Astrocyte (in vitro differentiated cells and primary cell): ENCODE measurements at regions not wholly inside any gene's neighbourhood (a gene's known extent, or its start where the extent isn't known, plus 50 kb on each side); places are given as distances from the start of the nearest gene placed in this dataset.
A peak's percentile ranks its signal among the peaks of the same experiment; 100 is the strongest.

Experiments
- DNase-seq: peaks from one replicate; pipeline ENCODE4 v3.0.0-alpha.2; 2010; ENCODE audit warnings: low read depth
- FAIRE-seq: peaks from 2 replicates; lab custom pipeline; 2011; peaks lifted over from hg19 to GRCh38; lab: Jason Lieb, UNC
- H2AFZ ChIP-seq: 2 replicates; pipeline ENCODE4 v1.6.0; 2012; ENCODE audit warnings: low read depth, low read length, inconsistent platforms
- H3K27ac ChIP-seq: 2 replicates; pipeline ENCODE4 v1.5.1; 2011; ENCODE audit warnings: low read depth, low read length, inconsistent platforms
- H3K27me3 ChIP-seq: 2 replicates; pipeline ENCODE4 v1.6.0; 2011; ENCODE audit warnings: low read length, inconsistent platforms; ENCODE audit not compliant: insufficient read depth
- H3K36me3 ChIP-seq: 2 replicates; pipeline ENCODE4 v1.5.1; 2011; ENCODE audit warnings: low read length, inconsistent platforms; ENCODE audit not compliant: insufficient read depth
- H3K4me1 ChIP-seq: 2 replicates; pipeline ENCODE4 v1.5.1; 2011; ENCODE audit warnings: low read length, inconsistent platforms; ENCODE audit not compliant: insufficient read depth
- H3K4me2 ChIP-seq: 2 replicates; pipeline ENCODE4 v1.6.0; 2012; ENCODE audit warnings: low read length, inconsistent platforms
- H3K4me3 ChIP-seq: 2 replicates; pipeline ENCODE4 v1.5.1; 2011; ENCODE audit warnings: low read depth, mild to moderate bottlenecking, low read length, inconsistent platforms; ENCODE audit not compliant: insufficient read depth
- H3K79me2 ChIP-seq: 2 replicates; pipeline ENCODE4 v1.6.0; 2012; ENCODE audit warnings: mild to moderate bottlenecking, low read length, inconsistent platforms; ENCODE audit not compliant: insufficient read depth
- H3K9ac ChIP-seq: 2 replicates; pipeline ENCODE4 v1.6.0; 2012; ENCODE audit warnings: mild to moderate bottlenecking, low read length, inconsistent platforms
- H3K9me3 ChIP-seq: 2 replicates; pipeline ENCODE4 v1.5.1; 2012; ENCODE audit warnings: low read depth, mild to moderate bottlenecking, low read length, inconsistent platforms; ENCODE audit not compliant: insufficient read depth
- H4K20me1 ChIP-seq: 2 replicates; pipeline ENCODE4 v1.6.0; 2012; ENCODE audit warnings: low read length, inconsistent platforms; ENCODE audit not compliant: insufficient read depth
- H3K27ac Mint-ChIP-seq: one replicate; pipeline ENCODE4 v1.8.0; 2021; ENCODE audit warnings: mild to moderate bottlenecking, mixed read lengths; ENCODE audit not compliant: unreplicated experiment
- H3K27me3 Mint-ChIP-seq: one replicate; pipeline ENCODE4 v1.8.0; 2021; ENCODE audit warnings: low read depth, mixed read lengths; ENCODE audit not compliant: unreplicated experiment
- H3K36me3 Mint-ChIP-seq: one replicate; pipeline ENCODE4 v1.8.0; 2021; ENCODE audit warnings: low read depth, mixed read lengths; ENCODE audit not compliant: unreplicated experiment
- H3K4me1 Mint-ChIP-seq: one replicate; pipeline ENCODE4 v1.8.0; 2021; ENCODE audit warnings: low read depth, mixed read lengths; ENCODE audit not compliant: unreplicated experiment
- H3K4me3 Mint-ChIP-seq: one replicate; pipeline ENCODE4 v1.8.0; 2021; ENCODE audit warnings: mild to moderate bottlenecking, moderate library complexity, mixed read lengths; ENCODE audit not compliant: unreplicated experiment
- H3K9me3 Mint-ChIP-seq: one replicate; pipeline ENCODE4 v1.8.0; 2021; ENCODE audit warnings: mild to moderate bottlenecking, mixed read lengths; ENCODE audit not compliant: unreplicated experiment
- CTCF ChIP-seq: IDR thresholded peaks from 2 replicates; pipeline ENCODE4 v1.5.1; 2011; ENCODE audit warnings: low read depth, mild to moderate bottlenecking, inconsistent platforms, low read length, moderate library complexity; ENCODE audit not compliant: insufficient read depth
- EZH2 ChIP-seq: IDR thresholded peaks from 2 replicates; pipeline ENCODE4 v1.6.1; 2012; ENCODE audit warnings: mild to moderate bottlenecking, low read length, inconsistent platforms; ENCODE audit not compliant: insufficient read depth

- Histone ChIP-seq H3K27ac (no peak overlapping the region), H3K27me3 (no peaks in the 10 kb centered on the region), H3K4me3 (no peak overlapping the region), H3K36me3 (no peaks in the 10 kb centered on the region), H3K9me3 (no peaks in the 10 kb centered on the region), H3K79me2 (no peaks in the 10 kb centered on the region), H4K20me1 (no peaks in the 10 kb centered on the region), H3K4me2 (no peak overlapping the region), H2AFZ (no peak overlapping the region), H3K4me1 (no peaks in the 10 kb centered on the region), H3K9ac (no peak overlapping the region)
- Mint-ChIP-seq H3K36me3 (no peaks in the 10 kb centered on the region), H3K27me3 (no peaks in the 10 kb centered on the region), H3K9me3 (no peaks in the 10 kb centered on the region), H3K27ac (no peak overlapping the region), H3K4me1 (peaks cover 9% of the 10 kb centered on the region), H3K4me3 (no peak overlapping the region)
- no peak for FAIRE-seq
- TF ChIP-seq EZH2 (no peak), CTCF (no peak)
- DNase-seq: peak; percentile 36
Measured at GRCh38 chr13:80164462-80164861, 176.5 kb downstream of the SPRY2 start.

GRCh38 chr13:80161896-80162295, 179.0 kb downstream of the SPRY2 start:
- peaks cover 5% of the 10 kb centered on the region for H3K4me1 Mint-ChIP-seq
- Histone ChIP-seq H3K4me2 (no peak overlapping the region), H3K4me1 (no peaks in the 10 kb centered on the region), H3K4me3 (no peak overlapping the region), H3K27me3 (no peaks in the 10 kb centered on the region), H4K20me1 (no peaks in the 10 kb centered on the region), H2AFZ (no peak overlapping the region), H3K9me3 (no peaks in the 10 kb centered on the region), H3K79me2 (no peaks in the 10 kb centered on the region), H3K9ac (no peak overlapping the region), H3K36me3 (no peaks in the 10 kb centered on the region), H3K27ac (no peak overlapping the region)
- TF ChIP-seq EZH2 (no peak), CTCF (no peak)
- DNase-seq (no peak), FAIRE-seq (no peak)
- H3K27ac Mint-ChIP-seq: no peak overlapping the region
- H3K27me3 Mint-ChIP-seq: no peaks in the 10 kb centered on the region
- H3K36me3 Mint-ChIP-seq: no peaks in the 10 kb centered on the region
- no peaks in the 10 kb centered on the region for H3K9me3 Mint-ChIP-seq
- H3K4me3 Mint-ChIP-seq: no peak overlapping the region

- no peak overlapping the region for H3K27ac ChIP-seq
- Mint-ChIP-seq H3K27ac (no peak overlapping the region), H3K9me3 (no peaks in the 10 kb centered on the region), H3K27me3 (no peaks in the 10 kb centered on the region), H3K4me3 (no peak overlapping the region), H3K36me3 (no peaks in the 10 kb centered on the region), H3K4me1 (peaks cover 5% of the 10 kb centered on the region)
- no peaks in the 10 kb centered on the region for H3K4me1 ChIP-seq
- TF ChIP-seq EZH2 (no peak), CTCF (no peak)
- FAIRE-seq (no peak), DNase-seq (no peak)
- H3K79me2 ChIP-seq: no peaks in the 10 kb centered on the region
- H3K4me2 ChIP-seq: no peak overlapping the region
- no peaks in the 10 kb centered on the region for H3K27me3 ChIP-seq
- no peak overlapping the region for H2AFZ ChIP-seq
- no peaks in the 10 kb centered on the region for H3K36me3 ChIP-seq
- H3K9ac ChIP-seq: no peak overlapping the region
- H3K9me3 ChIP-seq: no peaks in the 10 kb centered on the region
- no peaks in the 10 kb centered on the region for H4K20me1 ChIP-seq
- no peak overlapping the region for H3K4me3 ChIP-seq
Measured at GRCh38 chr13:80161219-80161618, 179.7 kb downstream of the SPRY2 start.
